Central memory CD8-positive, alpha-beta T cell (primary cell): ENCODE measurements at regions not wholly inside any gene's neighbourhood (a gene's known extent, or its start where the extent isn't known, plus 50 kb on each side); places are given as distances from the start of the nearest gene placed in this dataset.
"Not testable (repeated sequence)": the region's sequence is repeated elsewhere in the genome, so short reads cannot be mapped to it uniquely, and the experiment has no call there.

Experiments used
- ATAC-seq: fragments of 150-1000 bp; cut with Tn5 transposase; replicated peaks from 2 replicates; pipeline ENCODE4 v1.10.0; 2022; ENCODE audit warnings: mild to moderate bottlenecking, moderate FRiP score, moderate number of reproducible peaks; ENCODE audit not compliant: poor library complexity, severe bottlenecking; ENCODE audit errors: extremely low read depth
- DNase-seq, 2 donors: peaks; one replicate each; pipeline ENCODE4 v3.0.0; 2021; ENCODE audit warnings: low spot score in 2 of 2
- H3K27ac Mint-ChIP-seq: one replicate; pipeline ENCODE4 v1.8.0; 2022; ENCODE audit warnings: low read depth, mild to moderate bottlenecking, moderate library complexity, mixed read lengths
- H3K27me3 Mint-ChIP-seq: one replicate; pipeline ENCODE4 v1.8.0; 2022; ENCODE audit warnings: mixed read lengths
- H3K36me3 Mint-ChIP-seq: one replicate; pipeline ENCODE4 v1.8.0; 2022; ENCODE audit warnings: mild to moderate bottlenecking, moderate library complexity, mixed read lengths; ENCODE audit not compliant: insufficient read depth
- H3K4me1 Mint-ChIP-seq: one replicate; pipeline ENCODE4 v1.8.0; 2022; ENCODE audit warnings: mixed read lengths
- H3K4me3 Mint-ChIP-seq: one replicate; pipeline ENCODE4 v1.8.0; 2022; ENCODE audit warnings: mild to moderate bottlenecking, moderate library complexity, mixed read lengths
- H3K9me3 Mint-ChIP-seq: one replicate; pipeline ENCODE4 v1.8.0; 2022; ENCODE audit warnings: mixed read lengths

GRCh38 chr20:6700563-6701329 is 66.7 kb upstream of the BMP2 start:
- Mint-ChIP-seq H3K36me3 (no peaks in the 10 kb centered on the region), H3K27me3 (no peaks in the 10 kb centered on the region), H3K4me3 (no peak overlapping the region), H3K9me3 (peaks cover 28% of the 10 kb centered on the region), H3K4me1 (no peaks in the 10 kb centered on the region), H3K27ac (no peak overlapping the region)
- DNase-seq (no peak), ATAC-seq (peak; percentile 43)

GRCh38 chr20:6699921-6700562 is 67.4 kb upstream of the BMP2 start:
- Mint-ChIP-seq H3K27me3 (no peaks in the 10 kb centered on the region), H3K36me3 (no peaks in the 10 kb centered on the region), H3K9me3 (peaks cover 29% of the 10 kb centered on the region), H3K27ac (no peak overlapping the region), H3K4me3 (no peak overlapping the region), H3K4me1 (no peaks in the 10 kb centered on the region)
- DNase-seq (no peak), ATAC-seq (no peak)

DNA sequence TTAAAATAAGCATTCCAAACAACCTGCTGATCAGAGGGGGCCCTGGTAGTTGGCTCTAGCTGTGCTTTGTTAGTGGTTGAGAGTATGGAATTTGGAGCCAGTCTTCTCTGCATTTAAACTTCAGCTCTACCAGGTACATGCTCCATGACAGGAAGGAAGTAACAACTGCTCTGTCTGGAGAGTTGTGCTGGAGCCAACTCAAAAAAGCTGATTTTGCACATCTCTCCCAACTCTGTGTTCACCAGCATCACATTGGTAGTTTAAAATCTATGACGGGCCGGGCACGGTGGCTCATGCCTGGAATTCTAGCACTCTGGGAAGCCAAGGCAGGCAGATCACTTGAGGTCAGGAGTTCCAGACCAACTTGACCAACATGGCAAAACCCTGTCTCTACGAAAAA is 68.8 kb upstream of the BMP2 start:
- H3K27me3 Mint-ChIP-seq: no peaks in the 10 kb centered on the region
- H3K9me3 Mint-ChIP-seq: peaks cover 31% of the 10 kb centered on the region
- no peaks in the 10 kb centered on the region for H3K36me3 Mint-ChIP-seq
- DNase-seq (no peak), ATAC-seq (no peak)
- no peaks in the 10 kb centered on the region for H3K4me1 Mint-ChIP-seq
- no peak overlapping the region for H3K27ac Mint-ChIP-seq
- no peak overlapping the region for H3K4me3 Mint-ChIP-seq

- no peak overlapping the region for H3K27ac Mint-ChIP-seq
- H3K4me1 Mint-ChIP-seq: no peaks in the 10 kb centered on the region
- no peak overlapping the region for H3K4me3 Mint-ChIP-seq
- ATAC-seq: no peak
- H3K9me3 Mint-ChIP-seq: peaks cover 24% of the 10 kb centered on the region
- H3K27me3 Mint-ChIP-seq: no peaks in the 10 kb centered on the region
- no peak for DNase-seq
- H3K36me3 Mint-ChIP-seq: no peaks in the 10 kb centered on the region
These were observed 69.4 kb upstream of the BMP2 start for GRCh38 chr20:6698056-6698455.

DNA sequence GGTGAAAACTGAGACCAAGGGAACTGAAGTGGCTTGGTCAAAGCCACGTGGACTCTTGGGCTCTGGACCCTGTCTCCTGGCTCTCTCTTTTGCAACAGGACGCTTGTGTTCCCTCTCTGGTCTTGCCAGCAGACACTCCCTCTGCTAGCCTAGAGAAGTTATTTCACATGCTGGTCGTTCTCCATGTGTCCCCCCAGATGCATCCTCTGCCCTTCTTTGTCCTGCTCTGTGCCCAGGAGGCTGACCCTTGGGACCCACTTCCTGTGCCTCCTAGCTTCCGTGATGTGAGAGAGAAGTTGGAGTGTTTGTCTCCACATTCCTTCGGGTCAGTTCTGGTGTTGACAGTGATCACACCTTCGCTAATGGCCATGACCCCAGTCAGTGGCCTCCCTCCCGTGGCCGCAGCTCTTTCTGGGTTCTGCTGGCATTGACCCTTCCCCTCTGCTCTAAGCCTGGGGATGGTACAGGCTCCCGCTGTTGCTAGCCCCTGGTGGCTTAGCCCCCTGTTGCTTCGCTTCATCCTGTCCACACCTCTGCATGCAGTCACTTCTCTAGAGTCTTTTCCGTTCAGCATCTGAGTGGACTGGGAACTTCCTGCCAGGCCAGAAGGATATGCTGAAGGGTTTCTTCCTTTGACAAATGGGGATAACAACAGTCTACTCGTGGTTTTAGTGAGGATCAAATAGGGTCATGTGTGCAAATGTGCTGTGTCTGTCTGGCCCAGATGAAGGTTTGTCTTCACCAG is 70.1 kb upstream of the BMP2 start:
- Mint-ChIP-seq H3K36me3 (no peaks in the 10 kb centered on the region), H3K4me3 (no peak overlapping the region), H3K27ac (no peak overlapping the region), H3K9me3 (peaks cover 23% of the 10 kb centered on the region), H3K4me1 (no peaks in the 10 kb centered on the region), H3K27me3 (no peaks in the 10 kb centered on the region)
- no peak for ATAC-seq
- no peak for DNase-seq

GRCh38 chr20:6696001-6696400 is 71.5 kb upstream of the BMP2 start:
- no peaks in the 10 kb centered on the region for H3K36me3 Mint-ChIP-seq
- H3K9me3 Mint-ChIP-seq: peaks cover 29% of the 10 kb centered on the region
- H3K27me3 Mint-ChIP-seq: no peaks in the 10 kb centered on the region
- DNase-seq: no peak
- no peak for ATAC-seq
- H3K4me1 Mint-ChIP-seq: no peaks in the 10 kb centered on the region
- no peak overlapping the region for H3K27ac Mint-ChIP-seq
- H3K4me3 Mint-ChIP-seq: no peak overlapping the region

DNA sequence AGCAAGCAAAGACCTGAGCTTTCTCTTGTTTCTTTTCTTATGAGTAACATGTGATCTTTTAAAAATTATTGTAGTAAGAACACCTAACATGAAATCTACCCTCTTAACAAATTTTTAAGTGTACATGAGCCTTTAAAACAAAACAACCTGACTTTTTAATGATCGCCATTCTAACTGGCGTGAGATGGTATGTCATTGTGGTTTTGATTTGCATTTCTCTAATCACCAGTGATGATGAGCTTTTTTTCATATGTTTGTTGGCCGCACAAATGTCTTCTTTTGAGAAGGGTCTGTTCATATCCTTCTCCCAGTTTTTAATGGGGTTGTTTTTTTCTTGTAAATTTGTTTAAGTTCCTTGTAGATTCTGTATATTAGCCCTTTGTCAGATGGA is 73.7 kb upstream of the BMP2 start:
- peaks cover 26% of the 10 kb centered on the region for H3K9me3 Mint-ChIP-seq
- H3K4me1 Mint-ChIP-seq, H3K27me3 Mint-ChIP-seq, H3K27ac Mint-ChIP-seq, H3K4me3 Mint-ChIP-seq, DNase-seq, ATAC-seq, H3K36me3 Mint-ChIP-seq: not testable (repeated sequence)

GRCh38 chr20:6693178-6693807 is 74.2 kb upstream of the BMP2 start:
- Mint-ChIP-seq H3K4me3 (no peak overlapping the region), H3K4me1 (no peaks in the 10 kb centered on the region), H3K36me3 (no peaks in the 10 kb centered on the region), H3K27ac (no peak overlapping the region), H3K27me3 (no peaks in the 10 kb centered on the region), H3K9me3 (peaks cover 26% of the 10 kb centered on the region)
- DNase-seq (no peak), ATAC-seq (no peak)

DNA sequence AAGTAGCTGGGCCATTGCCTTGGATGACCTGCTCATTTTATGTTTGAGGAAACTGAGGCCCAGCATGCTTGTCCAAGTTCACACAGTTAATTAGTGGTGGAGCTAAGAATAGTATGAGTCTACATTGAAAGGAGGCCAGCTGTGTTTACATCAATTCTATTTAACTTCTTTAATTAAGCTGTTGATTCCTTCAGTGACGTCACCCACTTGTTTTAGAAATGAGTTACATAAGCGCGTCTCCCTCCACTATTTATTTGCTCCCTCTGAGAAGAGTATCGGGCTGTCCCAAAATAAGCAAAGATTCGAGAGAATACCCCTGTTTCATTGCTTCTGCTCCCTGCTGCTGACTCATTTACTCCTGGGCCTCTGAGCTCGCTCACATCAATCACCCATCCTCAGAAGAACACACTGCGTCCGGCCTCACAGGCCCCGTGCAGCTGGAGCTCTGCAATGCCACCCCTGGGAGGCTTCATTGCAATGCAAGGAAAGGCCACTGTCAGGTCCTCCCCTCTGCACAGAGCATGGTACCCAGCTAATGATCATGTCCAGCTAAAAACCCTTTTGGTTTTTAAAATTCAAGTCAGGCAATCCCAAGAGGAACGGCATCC is 74.8 kb upstream of the BMP2 start:
- Mint-ChIP-seq H3K9me3 (peaks cover 26% of the 10 kb centered on the region), H3K4me1 (no peaks in the 10 kb centered on the region), H3K36me3 (no peaks in the 10 kb centered on the region), H3K4me3 (no peak overlapping the region), H3K27ac (no peak overlapping the region), H3K27me3 (no peaks in the 10 kb centered on the region)
- ATAC-seq (no peak), DNase-seq (no peak)

- no peak overlapping the region for H3K4me3 Mint-ChIP-seq
- H3K4me1 Mint-ChIP-seq: no peaks in the 10 kb centered on the region
- no peak overlapping the region for H3K27ac Mint-ChIP-seq
- DNase-seq: no peak
- H3K9me3 Mint-ChIP-seq: peaks cover 25% of the 10 kb centered on the region
- no peaks in the 10 kb centered on the region for H3K36me3 Mint-ChIP-seq
- ATAC-seq: no peak
- H3K27me3 Mint-ChIP-seq: no peaks in the 10 kb centered on the region
These were observed 76.0 kb upstream of the BMP2 start for GRCh38 chr20:6691516-6691915.

DNA sequence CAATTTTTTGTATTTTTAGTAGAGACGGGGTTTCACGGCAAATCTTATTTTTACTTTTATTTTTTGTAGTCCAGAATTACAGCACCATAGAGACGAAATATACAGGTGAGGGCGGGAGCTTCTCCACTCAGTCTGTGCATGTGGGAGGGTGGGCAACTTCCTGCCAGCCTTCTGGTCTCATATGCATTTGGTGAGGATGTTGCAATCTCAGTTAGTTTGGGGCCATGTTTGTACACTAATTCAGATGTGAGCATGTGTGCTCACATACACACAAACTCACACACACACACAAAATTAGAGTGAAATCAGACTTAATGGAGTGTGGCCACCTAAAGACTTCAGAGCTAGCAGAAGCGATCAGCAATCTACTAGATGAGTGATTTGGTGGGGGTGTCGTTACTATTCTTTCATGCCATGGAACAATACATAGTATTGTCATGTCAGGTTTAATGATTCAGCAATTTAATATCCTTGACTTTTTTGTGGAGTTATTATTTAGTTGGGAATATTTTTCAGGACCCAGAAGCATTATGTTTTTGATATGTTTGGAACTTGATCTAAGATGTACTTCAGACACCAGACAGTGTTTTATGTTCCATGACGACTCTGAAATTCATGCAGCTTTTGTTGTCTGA is 78.0 kb upstream of the BMP2 start:
- no peak for ATAC-seq
- Mint-ChIP-seq H3K4me3 (no peak overlapping the region), H3K36me3 (no peaks in the 10 kb centered on the region), H3K4me1 (no peaks in the 10 kb centered on the region), H3K27me3 (no peaks in the 10 kb centered on the region), H3K27ac (no peak overlapping the region), H3K9me3 (peaks cover 21% of the 10 kb centered on the region)
- DNase-seq: no peak

DNA sequence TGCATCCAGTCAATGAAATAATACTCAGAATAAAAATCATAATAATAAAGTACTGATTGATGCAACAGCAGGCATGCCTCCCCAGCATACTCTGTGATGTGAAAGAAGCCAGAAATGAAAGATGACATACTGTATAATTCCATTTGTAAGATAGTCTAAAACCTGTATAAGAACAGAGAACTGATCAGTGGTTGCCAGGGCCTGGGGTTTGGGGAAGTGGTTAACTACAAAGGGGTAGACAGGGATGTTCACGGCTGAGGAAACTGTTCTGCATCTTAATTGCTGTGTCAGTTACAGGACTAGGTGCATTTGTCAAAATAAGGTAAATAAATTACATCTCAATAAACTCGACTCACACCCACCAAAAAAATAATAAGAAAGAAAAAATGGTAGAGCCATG is 81.3 kb upstream of the BMP2 start:
- Mint-ChIP-seq H3K4me1 (no peaks in the 10 kb centered on the region), H3K9me3 (peaks cover 17% of the 10 kb centered on the region), H3K4me3 (no peak overlapping the region), H3K27me3 (no peaks in the 10 kb centered on the region), H3K27ac (no peak overlapping the region), H3K36me3 (no peaks in the 10 kb centered on the region)
- ATAC-seq (peak; percentile 40), DNase-seq (no peak)
